NCI-H446 treated with DMSO at 0.1 percent for 48 hours (cell line): ENCODE measurements at regions not wholly inside any gene's neighbourhood (a gene's known extent, or its start where the extent isn't known, plus 50 kb on each side); places are given as distances from the start of the nearest gene placed in this dataset.
"Not testable (repeated sequence)": the region's sequence is repeated elsewhere in the genome, so short reads cannot be mapped to it uniquely, and the experiment has no call there.

Source experiments
- DNase-seq: peaks from one replicate; lab custom pipeline; 2025; lab: John Stamatoyannopoulos, UW

DNA sequence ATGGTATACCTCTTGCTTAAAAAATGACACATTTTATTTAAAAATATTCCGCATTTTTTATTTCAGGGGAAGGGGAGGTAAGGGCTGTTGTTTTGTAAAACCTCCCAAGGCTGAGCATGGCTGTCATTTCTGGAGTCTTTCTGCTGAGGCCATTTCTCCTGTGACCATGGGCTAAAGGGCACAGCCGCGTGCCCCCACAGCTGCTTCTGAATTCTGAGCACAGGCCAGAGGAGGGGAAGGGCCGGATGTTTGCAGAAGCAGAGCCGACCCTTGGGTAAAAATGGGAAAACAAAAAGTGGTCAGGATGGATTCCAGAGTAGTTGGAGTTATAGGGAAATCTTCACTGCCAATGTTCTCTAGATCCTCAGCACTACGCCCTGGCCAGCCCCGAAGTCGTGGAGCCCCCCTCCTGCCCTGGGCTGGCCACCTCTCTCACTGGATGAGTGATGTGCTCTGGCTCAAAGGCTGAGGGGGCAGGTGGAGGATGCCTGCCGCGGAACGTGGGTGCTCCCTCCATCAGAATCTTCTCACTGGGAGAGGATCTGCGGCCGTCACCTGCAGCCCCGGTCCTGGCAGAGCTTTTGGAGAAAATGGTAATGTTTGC lies 131.3 kb upstream of the ZEB1 start:
- DNase-seq: no peak

GRCh38 chr10:31188792-31189406 lies 130.1 kb upstream of the ZEB1 start:
- no peak for DNase-seq

- no peak for DNase-seq
These were observed 128.5 kb upstream of the ZEB1 start for GRCh38 chr10:31190488-31190887.

- DNase-seq: no peak
These were observed 126.5 kb upstream of the ZEB1 start for GRCh38 chr10:31192475-31192874.

GRCh38 chr10:31194986-31195385 lies 124.0 kb upstream of the ZEB1 start:
- DNase-seq: no peak

- DNase-seq: no peak
These were observed 121.1 kb upstream of the ZEB1 start for GRCh38 chr10:31197886-31198285.

- DNase-seq: no peak
These were observed 114.9 kb upstream of the ZEB1 start for GRCh38 chr10:31204090-31204489.

GRCh38 chr10:31207636-31208035 lies 111.4 kb upstream of the ZEB1 start:
- no peak for DNase-seq

- no peak for DNase-seq
These were observed 109.5 kb upstream of the ZEB1 start for GRCh38 chr10:31209478-31209877.

DNA sequence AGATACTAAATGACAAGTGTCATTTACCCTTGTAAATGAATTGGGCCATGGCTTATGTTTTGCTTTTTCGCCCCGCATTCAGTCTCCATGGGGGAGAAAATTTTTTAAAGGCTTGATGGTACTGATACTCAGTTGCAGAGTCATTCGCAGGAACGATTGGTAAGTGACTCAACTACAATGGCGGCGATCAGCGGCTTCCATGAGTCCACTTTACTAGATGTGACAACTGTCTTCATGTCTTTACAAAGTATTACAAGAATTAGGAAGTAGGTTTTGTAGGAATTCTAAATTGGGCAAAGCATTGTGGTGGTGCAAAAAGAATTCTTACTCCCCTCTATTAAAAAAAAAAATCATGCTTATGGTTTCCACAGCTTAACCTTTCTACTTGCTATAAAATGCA lies 108.8 kb upstream of the ZEB1 start:
- DNase-seq: no peak

- no peak for DNase-seq
These were observed 105.1 kb upstream of the ZEB1 start for GRCh38 chr10:31213959-31214358.

DNA sequence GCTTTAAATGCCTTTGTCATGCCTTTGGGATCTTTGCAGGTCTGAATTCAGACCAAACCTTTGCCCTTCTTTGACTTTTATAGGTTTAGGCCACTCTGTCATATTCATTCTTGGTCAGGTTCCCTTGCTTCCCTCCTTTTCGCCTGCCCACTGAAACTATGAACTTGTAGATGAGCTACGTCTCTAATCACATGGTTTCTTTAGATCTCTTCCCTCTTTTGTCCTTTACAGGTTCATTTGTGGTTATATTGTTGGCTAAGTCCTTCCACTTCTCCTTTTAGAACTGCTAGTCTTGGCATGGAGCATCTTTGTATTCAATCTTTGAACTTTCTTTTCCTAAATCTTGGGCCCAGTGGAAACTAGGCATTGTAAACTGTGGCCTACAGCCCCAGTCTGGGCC lies 104.0 kb upstream of the ZEB1 start:
- no peak for DNase-seq

- DNase-seq: no peak
These were observed 99.7 kb upstream of the ZEB1 start for GRCh38 chr10:31219306-31219705.

DNA sequence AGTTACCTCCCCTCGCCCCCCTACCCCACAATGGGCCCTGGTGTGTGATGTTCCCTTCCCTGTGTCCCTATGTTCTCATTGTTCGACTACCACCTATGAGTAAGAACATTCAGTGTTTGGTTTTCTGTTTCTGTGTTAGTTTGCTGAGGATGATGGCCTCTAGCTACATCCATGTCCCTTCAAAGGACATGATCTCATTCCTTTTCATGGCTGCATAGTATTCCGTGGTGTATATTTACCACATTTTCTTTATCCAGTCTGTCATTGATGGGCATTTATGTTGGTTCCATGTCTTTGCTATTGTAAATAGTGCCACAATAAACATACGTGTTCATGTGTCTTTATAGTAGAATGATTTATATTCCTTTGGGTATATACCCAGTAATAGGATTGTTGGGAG lies 90.2 kb upstream of the ZEB1 start:
- DNase-seq: not testable (repeated sequence)

GRCh38 chr10:31239961-31240360 lies 79.1 kb upstream of the ZEB1 start:
- DNase-seq: no peak

DNA sequence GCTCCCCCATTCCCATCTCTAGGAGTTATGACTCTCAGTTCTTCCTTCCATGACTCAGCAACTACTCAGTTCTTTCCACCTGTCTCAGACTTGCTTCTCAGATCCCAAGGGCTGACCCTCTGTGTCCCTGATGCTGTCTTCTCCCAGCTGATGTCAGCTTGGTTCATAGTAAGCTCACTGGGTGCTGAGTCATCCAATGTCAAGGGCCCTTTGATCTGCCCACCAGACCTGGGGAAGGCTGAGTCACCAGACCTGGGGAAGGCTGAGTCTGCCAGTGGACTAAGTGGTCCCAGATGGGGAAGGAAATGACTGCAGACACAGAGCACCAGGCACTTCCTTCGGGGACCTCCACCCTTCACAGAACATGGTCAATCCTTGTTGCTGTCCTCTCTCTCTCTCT lies 76.1 kb upstream of the ZEB1 start:
- DNase-seq: no peak

DNA sequence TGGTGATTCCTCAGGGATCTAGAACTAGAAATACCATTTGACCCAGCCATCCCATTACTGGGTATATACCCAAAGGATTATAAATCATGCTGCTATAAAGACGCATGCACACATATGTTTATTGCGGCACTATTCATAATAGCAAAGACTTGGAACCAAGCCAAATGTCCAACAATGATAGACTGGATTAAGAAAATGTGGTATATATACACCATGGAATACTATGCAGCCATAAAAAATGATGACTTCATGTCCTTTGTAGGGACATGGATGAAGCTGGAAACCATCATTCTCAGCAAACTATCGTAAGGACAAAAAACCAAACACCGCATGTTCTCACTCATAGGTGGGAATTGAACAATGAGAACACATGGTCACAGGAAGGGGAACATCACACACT lies 67.9 kb upstream of the ZEB1 start:
- DNase-seq: not testable (repeated sequence)

DNA sequence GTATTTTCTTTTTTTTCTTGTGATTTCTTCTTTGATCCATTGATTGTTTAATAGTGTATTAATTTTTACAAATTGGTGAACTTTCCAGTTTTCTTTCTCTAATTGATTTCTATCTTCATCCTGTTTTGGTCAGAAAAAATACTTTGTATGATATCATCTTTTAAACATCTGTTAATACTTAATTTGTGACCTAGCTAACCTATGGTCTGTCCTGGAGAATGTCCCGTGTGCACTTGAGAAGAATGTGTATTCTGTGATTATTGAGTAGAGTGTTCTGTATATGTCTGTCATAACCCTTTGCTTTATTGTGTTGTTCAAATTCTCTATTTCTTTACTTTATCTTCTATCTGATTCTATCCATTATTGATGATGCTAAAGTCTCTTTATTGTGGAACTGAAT lies 65.8 kb upstream of the ZEB1 start:
- no peak for DNase-seq

DNA sequence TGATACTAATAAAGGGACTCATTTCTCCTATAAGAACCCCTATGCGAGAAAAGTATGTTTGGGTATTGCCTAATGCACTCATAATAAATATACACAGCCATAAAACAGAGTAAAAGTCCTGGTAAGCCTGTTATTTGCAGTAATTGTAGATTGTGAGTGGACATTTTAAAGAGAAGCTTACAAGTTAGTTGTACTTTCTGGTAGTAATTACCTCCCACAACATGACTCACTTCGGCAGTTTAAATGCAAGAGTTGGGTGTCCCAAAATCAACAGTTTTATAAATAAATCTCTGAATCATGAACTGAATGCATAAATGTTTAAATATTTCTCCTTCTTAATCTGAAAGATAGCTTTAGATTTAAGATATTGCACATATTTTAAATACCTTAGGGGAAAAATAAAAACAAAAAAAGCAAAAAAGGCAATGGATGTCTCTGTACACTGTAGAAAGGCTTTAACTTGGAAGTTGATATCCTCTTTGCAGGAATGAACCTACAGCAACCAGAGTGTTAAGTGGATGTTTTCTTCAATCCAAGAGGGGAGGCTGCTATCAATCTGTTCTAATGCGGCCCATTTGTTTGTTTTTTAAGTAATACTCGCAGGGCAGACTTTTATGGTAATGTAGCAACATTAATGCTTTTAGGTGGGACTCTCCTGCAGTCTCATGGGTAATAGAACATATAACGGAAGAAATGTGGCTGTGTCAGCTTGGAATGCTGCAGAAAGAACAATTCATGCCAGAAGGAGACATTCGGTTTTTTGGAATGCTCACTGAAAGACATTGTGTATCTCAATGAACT lies 57.3 kb upstream of the ZEB1 start:
- no peak for DNase-seq

GRCh38 chr10:31262672-31263071 lies 56.3 kb upstream of the ZEB1 start:
- DNase-seq: no peak

DNA sequence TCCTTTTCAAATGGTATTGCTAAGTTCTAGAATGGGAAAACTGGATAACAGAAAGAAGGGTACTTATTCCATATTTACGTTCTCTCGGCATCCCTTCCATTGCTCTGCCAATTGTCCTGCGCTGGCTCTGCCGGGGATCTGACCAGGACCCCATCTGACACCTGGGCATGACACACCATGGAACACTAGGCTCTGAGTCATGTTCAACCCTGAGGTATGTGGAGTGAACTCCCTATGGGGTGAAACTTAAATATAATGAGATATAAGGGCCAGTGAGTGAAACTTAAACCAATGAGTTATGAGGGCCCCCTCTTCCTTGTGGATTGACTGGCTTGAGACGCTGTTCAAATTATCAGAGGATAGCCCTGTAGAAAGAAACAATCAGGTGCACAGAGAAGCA lies 55.1 kb upstream of the ZEB1 start:
- no peak for DNase-seq

DNA sequence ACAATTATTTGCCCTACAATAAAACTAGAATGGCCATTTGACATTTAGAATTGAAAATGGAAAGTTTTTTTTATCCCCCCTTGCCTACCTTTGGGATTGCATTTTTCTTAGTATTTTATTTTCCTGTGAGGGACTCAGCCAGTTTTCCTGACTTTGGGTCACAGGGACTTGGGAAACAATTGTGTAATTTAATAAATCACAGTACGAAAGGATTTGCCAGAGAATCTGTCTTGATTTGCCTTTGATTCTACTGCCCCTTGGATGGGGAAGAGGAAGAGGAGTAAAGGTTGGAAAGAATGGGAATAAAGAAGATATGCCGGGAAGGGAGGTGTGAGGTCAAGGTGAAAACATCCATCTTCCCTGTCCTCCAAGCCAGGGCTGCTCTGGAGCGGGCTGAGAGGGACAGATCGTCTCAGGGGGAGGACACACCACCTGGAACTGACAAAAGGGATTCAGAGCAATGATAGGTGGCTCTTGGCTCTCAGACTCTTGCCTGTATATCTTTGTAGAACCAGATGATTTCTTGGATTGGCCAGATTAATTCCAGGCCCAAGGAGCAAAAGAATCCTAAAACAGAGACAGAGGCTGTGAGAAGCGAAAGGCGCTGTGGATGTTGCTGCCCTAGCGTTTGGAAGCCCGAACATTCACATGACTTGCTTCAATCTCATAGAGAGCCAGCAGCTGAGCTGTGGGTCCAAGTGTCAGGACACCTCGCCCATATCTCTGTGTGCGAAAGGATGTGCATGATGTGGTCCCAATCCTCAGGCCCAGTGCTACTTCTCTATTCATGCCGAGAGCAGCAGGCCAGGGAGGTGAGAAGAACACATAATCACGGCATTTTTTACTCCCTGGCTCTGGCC lies 50.3 kb upstream of the ZEB1 start:
- DNase-seq: no peak
